ENCODE measurements at regions not wholly inside any gene's neighbourhood (a gene's known extent, or its start where the extent isn't known, plus 50 kb on each side); places are given as distances from the start of the nearest gene placed in this dataset.

DNA sequence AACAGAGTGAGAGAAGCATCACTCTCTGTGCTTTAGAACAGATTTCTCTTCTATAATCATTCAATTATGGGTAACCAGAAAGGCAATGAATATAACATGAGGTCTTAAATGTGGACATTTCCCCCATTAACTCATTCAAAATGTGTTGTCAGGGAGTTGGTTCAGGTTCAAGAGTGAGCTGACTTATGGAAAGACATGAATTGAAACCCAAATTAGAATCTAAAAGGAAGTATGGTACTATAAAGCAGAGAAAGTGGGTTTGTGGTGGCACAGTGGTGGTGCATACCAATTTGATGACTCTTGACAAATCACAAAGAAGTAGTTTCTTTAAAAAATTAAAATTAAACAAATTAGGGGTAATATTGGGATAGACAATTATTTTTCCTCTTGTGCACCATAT lies 114.6 kb upstream of the MEOX2 start:
- no peak for TF ChIP-seq POLR2A (IDR thresholded peaks at IDR 0.05; ENCODE audit: low read depth, low read length)
- no peak for TF ChIP-seq USF2 (IDR thresholded peaks at IDR 0.05; ENCODE audit: low read depth, low read length)
- TF ChIP-seq FOS (IDR thresholded peaks at IDR 0.05; ENCODE audit: low read depth, low read length) = no peak
- TF ChIP-seq BHLHE40 (IDR thresholded peaks at IDR 0.05; ENCODE audit: low read depth, low read length) = no peak
- TF ChIP-seq CHD1 (IDR thresholded peaks at IDR 0.05; ENCODE audit: low read depth, low read length) = no peak
- TF ChIP-seq, protein P1, sequence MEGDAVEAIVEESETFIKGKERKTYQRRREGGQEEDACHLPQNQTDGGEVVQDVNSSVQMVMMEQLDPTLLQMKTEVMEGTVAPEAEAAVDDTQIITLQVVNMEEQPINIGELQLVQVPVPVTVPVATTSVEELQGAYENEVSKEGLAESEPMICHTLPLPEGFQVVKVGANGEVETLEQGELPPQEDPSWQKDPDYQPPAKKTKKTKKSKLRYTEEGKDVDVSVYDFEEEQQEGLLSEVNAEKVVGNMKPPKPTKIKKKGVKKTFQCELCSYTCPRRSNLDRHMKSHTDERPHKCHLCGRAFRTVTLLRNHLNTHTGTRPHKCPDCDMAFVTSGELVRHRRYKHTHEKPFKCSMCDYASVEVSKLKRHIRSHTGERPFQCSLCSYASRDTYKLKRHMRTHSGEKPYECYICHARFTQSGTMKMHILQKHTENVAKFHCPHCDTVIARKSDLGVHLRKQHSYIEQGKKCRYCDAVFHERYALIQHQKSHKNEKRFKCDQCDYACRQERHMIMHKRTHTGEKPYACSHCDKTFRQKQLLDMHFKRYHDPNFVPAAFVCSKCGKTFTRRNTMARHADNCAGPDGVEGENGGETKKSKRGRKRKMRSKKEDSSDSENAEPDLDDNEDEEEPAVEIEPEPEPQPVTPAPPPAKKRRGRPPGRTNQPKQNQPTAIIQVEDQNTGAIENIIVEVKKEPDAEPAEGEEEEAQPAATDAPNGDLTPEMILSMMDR (conservative IDR thresholded peaks at IDR 0.05; ENCODE audit: low read depth, low read length) = no peak
- TF ChIP-seq RAD21 (IDR thresholded peaks at IDR 0.05; ENCODE audit: low read length) = no peak
- no peak for TF ChIP-seq NFE2L2 (IDR thresholded peaks at IDR 0.05; ENCODE audit: low read depth, low read length)
- no peak for TF ChIP-seq SMC3 (IDR thresholded peaks at IDR 0.05; ENCODE audit: low read depth, low read length)
- no peak for TF ChIP-seq CEBPB (IDR thresholded peaks at IDR 0.05; ENCODE audit: low read depth, low read length)
- no peak for TF ChIP-seq RFX5 (IDR thresholded peaks at IDR 0.05; ENCODE audit: low read depth, low read length)
- TF ChIP-seq, protein P2, sequence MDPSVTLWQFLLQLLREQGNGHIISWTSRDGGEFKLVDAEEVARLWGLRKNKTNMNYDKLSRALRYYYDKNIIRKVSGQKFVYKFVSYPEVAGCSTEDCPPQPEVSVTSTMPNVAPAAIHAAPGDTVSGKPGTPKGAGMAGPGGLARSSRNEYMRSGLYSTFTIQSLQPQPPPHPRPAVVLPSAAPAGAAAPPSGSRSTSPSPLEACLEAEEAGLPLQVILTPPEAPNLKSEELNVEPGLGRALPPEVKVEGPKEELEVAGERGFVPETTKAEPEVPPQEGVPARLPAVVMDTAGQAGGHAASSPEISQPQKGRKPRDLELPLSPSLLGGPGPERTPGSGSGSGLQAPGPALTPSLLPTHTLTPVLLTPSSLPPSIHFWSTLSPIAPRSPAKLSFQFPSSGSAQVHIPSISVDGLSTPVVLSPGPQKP (IDR thresholded peaks at IDR 0.05; ENCODE audit: borderline replicate concordance, low read depth, low read length) = no peak
